GM18909 (cell line): ENCODE measurements at regions not wholly inside any gene's neighbourhood (a gene's known extent, or its start where the extent isn't known, plus 50 kb on each side); places are given as distances from the start of the nearest gene placed in this dataset.
A peak's percentile ranks its signal among the peaks of the same experiment; 100 is the strongest.
"Not testable (repeated sequence)": the region's sequence is repeated elsewhere in the genome, so short reads cannot be mapped to it uniquely, and the experiment has no call there.

Experiments
- ATAC-seq: cut with Tn5 transposase; IDR thresholded peaks from one replicate; pipeline ENCODE4 v1.9.1; 2021; ENCODE audit warnings: mild to moderate bottlenecking; ENCODE audit not compliant: unreplicated experiment, poor library complexity

DNA sequence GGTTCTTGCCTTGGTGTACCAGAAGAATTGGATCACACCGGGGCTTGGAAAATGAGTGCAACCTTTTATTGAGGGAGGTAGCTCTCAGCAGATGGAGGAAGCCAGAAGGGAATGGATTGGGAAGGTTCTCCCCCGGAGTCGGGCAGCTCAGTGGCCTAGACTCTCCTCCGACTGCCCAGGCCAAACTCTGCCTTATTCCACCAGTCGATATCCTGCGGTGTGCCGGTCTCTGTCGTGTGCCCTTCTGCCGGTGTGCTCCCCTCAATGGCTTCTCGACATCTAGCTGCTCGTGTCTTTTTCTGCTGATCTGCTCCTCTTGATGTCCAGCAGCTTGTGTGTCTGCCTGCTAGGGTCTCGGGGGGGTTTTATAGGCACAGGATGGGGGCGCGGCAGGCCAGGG, 87.4 kb upstream of the CCL21 start:
- no peak for ATAC-seq

DNA sequence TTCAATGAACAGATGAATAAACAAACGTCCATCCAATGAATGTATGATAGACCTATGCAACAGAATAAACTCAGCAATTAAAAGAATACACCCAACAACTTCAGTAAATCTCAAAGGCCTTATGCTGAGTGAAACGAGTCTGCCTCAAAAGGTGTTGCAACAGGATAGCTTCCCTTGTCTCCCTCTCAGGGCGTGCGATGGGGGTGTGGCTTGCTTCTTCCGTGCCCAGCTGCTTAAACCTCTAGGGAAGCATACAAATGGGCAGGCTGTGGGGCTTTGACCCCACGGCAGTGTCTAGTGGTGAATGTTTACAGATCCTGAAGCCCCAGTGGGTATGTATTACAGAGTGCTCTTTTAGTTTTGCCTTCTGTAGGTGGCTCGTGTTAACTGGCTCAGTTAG, 87.0 kb upstream of the CCL21 start:
- ATAC-seq = no peak

DNA sequence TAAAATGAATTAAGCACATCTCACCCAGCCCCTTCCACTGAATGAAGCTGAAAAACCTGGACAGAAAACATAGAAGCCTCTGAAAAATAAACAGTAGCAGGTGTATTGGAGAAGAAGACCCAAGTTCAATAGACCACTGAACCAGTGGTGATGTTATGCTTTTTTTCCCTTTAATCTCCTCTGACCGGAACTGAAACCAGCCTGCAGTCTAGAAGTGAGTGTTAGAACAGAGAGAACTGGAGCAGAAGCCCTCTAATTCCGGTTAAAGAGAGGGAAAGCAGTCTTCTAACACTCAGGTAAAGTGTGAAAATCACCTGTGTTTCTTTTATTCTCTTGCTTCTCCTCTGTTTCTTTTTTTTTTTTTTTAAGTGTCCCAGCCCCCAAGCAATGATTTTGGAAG, 83.5 kb upstream of the CCL21 start:
- no peak for ATAC-seq

DNA sequence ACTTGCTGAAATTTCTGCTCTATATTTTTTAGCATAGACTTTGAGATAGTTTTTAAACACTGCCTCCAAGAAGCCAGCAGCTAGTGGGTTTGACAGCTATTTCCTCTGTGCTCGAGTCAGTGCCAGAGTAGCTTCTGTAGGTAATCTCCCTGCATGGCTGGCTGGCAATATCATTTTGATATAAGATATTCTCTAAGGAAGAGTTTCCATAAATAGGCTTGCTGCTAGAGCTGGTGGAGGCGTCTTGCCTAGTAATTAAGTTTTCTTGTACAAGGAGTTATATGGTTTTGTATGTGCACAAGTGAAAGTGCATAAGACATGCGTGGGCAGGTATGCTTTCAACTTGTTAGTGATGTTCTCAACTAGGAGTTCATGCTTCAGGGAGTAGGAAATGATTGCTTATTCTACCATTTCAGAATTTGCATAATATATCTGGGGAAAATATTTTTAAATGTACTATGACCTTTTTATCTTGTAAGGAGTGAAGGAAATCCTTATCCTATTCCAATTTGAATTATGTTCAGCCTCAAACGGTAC, 74.1 kb upstream of the CCL21 start:
- ATAC-seq = no peak

DNA sequence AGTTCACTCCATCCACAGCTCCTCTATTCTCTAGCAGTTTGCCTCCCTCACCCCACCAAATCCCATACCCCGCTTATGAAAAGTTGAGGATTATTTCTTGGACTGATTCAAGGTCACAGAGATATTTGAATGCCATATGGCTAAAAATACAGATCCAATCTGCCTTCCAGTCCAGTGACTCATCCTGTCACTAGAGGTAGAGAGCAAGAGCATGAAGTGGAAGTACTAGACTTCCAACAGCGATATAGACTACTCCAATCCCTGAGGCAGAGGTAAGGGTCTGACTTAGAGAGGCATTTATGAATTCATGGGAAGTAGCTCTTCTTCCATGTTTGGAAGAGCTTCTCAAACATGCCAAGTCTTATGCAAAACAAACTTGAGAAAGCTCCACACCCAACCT, 72.4 kb upstream of the CCL21 start:
- no peak for ATAC-seq

DNA sequence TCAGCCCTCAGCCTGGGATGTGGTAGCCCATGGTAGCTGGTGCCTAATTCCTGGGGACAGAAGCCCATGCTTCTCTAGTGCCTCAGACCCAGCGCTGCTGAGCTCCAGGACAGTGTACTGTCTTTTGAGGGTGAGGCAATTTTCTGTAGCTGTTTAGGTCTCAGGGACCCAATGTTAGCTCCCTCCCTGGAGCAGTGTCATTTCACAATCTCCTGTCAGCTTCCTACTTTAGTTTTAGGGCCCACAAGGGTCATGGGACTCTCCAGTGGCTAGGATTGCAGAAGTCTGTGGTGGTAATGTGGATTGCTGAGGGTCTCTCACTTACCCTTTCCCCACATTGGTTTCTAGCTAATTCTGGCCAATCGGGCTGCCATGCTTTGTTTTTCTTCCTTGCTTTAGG, 67.7 kb upstream of the CCL21 start:
- ATAC-seq = no peak

DNA sequence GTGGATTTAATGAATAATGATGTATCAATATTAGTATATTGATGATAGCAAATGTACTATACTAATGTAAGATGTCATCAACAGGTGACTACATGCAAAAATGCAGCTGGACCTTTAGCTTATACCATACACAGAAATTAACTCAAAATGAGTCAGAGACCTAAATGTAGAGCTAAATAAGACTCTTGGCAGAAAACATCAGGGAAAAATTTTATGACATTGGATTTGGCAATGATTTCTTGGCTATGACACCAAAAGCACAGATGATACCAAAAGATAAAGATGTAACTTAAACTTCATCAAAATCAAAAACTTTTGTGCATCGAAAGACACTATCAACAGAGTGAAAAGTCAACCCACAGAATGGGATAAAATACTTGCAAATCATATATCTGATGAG, 64.0 kb upstream of the CCL21 start:
- ATAC-seq = no peak

DNA sequence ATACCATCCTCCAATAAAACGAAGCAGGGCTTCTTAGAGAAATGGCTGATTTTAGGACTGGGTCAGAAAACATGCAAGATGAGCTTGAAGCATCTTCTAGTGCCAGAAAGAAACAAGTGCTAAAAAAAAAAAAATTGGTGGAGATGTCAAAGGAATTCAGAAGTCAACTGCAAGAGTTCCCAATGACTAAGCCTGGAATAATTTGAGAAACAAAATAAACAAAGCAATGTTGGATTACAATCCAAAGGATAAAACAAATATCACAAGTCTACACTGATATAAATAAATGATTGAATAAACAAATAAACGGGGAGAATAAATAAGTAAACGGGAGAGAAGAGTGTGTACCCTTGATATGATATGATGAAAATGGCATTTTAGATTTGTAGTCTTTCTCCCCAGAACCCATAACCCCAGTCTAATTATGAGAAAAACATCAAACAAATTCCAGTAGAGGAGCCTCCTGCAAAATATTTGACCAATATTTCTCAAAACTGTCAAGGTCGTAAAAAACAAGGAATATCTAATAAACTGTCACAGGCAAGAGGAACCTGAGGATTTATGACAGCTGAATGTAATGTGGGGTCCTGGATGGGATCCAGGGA, 63.5 kb upstream of the CCL21 start:
- ATAC-seq = no peak

DNA sequence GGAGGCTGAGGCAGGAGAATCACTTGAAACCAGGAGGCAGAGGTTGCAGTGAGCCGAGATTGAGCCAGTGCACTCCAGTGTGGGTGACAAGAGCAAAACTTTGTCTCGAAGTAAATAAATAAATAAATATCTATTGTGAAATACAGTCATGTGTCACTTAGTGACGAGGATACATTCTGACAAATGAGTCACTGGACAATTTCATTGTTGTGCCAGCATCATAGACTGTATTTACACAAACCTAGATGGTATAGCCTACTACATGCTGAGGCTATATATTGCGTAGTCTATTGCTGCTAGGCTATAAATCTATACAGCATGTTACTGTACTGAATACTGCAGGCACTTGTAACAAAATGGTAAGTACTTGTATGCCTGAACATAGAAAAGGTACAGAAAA, 61.1 kb upstream of the CCL21 start:
- no peak for ATAC-seq

DNA sequence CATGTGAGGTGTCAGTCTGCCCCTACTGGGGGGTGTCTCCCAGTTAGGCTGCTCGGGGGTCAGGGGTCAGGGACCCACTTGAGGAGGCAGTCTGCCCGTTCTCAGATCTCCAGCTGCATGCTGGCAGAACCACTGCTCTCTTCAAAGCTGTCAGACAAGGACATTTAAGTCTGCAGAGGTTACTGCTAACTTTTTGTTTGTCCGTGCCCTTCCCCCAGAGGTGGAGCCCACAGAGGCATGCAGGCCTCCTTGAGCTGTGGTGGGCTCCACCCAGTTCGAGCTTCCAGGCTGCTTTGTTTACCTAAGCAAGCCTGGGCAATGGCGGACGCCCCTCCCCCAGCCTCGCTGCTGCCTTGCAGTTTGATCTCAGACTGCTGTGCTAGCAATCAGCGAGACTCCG, 57.2 kb upstream of the CCL21 start:
- not testable (repeated sequence) for ATAC-seq

DNA sequence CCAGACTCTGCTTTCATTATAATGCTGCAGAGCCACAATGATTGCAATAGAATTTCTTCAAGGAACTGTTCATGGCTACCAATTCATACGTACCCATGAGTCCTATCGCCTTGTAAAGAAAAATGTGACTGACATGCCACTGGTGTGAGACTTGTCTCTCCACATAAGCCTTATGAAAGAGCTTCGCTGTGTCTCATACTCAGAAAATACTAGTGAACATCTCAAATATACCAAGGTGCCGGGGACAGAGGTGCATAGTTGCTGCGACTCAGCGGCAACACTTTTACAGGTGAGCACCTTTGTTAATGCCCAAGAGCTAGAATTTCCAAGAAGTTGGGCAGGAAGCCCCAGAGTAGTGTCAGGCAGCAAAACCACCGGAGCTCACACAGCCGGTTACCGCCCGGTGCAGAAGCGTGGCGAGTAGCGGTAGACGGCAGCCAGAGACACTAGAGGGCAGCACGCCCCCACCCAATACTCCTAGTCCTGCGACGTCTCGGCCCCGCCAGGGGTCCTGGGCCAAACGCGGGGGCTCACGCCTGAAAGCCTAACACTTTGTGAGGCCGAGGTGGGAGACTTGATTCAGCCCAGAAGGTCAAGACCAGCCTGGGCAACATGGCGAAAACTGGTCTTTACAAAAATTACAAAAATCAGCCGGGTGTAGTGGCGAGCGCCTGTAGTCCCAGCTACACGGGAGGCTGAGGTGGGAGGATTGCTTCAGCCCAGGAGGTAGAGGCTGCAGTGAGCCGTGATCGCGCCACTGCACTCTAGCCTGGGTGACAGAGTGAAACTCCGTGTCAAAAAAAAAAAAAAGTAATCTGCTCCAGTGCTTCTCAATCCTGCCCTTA, 50.5 kb upstream of the CCL21 start:
- ATAC-seq = peak; percentile 58
